ENCODE measurements at regions not wholly inside any gene's neighbourhood (a gene's known extent, or its start where the extent isn't known, plus 50 kb on each side); places are given as distances from the start of the nearest gene placed in this dataset.
"Not testable (repeated sequence)": the region's sequence is repeated elsewhere in the genome, so short reads cannot be mapped to it uniquely, and the experiment has no call there.

GRCh38 chr19:29054886-29055675 is 157.9 kb downstream of the UQCRFS1 start:
- DNase-seq (ENCODE audit: low spot score): no peak

GRCh38 chr19:29048873-29049272 is 164.1 kb downstream of the UQCRFS1 start:
- no peak for DNase-seq (ENCODE audit: low spot score)

- no peak for DNase-seq (ENCODE audit: low spot score)
Observed at GRCh38 chr19:29045679-29046254, 167.2 kb downstream of the UQCRFS1 start.

GRCh38 chr19:29044037-29044436 is 168.9 kb downstream of the UQCRFS1 start:
- no peak for DNase-seq (ENCODE audit: low spot score)

DNA sequence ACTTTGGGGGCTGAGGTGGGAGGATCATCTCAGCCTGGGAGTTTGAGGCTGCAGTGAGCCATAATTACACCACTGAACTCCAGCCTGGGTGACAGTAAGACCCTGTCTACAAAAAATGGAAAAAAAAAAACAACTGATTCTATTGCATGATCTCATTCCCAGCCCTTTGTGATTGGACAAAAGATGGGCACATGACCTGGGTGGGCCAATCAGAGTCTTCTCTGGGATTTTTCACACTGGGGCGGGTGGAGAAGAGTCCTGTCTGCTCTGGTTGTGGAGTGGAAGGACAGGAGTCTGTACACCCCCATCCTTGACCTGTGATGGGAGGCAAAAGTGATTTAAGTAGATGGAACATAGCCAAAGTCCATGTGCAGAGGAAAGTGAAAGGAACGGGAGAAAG is 170.5 kb downstream of the UQCRFS1 start:
- no peak for DNase-seq (ENCODE audit: low spot score)

GRCh38 chr19:29040951-29041350 is 172.0 kb downstream of the UQCRFS1 start:
- no peak for DNase-seq (ENCODE audit: low spot score)

DNA sequence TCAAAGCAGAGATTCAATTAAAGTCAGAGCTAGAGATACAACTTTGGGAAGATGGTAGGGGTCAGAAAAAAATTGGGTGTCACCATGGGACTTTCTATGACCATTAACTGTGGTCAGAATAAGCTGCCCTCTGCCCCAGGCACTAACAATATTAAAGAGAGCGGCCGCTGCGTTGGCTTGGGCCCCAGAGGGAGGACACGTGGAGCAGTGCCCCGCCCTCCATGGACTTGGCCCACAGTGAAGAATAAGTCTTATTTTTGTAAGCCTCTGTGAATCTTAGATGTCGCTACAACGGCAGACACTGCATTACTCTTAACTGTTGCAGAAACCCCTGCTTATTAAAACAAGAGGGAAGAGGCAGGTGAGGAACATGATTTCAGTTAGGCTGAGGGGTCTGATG is 172.7 kb downstream of the UQCRFS1 start:
- DNase-seq (ENCODE audit: low spot score): no peak

GRCh38 chr19:29039036-29039435 is 173.9 kb downstream of the UQCRFS1 start:
- not testable (repeated sequence) for DNase-seq (ENCODE audit: low spot score)

DNA sequence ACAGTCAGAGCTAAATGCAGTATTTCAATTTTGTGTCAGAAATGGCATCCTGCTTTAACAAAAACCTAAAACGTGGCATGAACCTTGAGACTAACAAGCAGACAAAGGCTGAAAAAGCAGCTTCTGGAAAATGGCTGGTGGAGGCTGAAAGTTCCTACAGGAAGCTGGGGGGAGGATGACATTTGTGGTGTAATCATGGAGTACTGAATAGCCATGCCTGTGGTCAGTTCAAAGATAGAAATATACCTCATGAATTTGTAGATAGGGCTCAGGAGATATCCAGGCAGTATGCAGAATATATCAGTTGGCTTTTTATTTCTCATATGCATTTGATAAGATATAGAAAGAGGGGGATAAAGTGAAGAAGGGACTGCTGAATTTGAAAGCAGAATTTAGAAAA is 181.7 kb downstream of the UQCRFS1 start:
- no peak for DNase-seq (ENCODE audit: low spot score)

DNA sequence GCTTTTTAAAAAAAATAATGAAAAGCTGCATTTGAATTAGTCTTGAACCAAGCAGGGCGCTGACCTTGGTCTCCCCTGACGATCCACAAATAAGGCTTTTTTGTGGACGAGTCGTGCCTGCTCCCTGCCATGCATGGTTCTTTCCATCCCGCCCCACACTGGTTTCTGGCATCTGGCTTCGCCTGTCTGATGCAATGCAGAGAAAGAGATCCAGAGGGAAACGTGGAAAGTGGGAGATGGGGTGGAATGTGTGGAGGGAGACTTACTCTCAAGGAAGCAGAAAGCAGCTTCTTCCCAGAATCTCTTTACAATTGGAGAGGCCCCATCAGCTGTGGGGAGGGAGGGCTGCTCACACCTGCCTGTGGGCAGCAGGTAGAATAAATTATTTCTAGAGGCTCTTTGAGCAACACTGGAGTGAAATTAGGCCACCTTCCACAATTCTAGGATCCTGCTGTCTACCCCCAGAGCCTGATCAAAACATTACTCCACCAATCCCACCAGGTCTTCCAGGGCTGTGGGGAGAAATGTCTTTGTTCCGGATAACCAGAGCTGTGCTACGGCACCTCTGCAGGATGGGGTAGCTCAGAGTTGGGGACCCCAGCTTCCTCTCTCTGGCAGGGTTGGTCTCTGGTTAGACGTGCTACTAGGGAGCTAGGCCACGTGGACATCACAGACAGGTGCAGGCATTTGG is 183.5 kb downstream of the UQCRFS1 start:
- no peak for DNase-seq (ENCODE audit: low spot score)

GRCh38 chr19:29022599-29022998 is 190.4 kb downstream of the UQCRFS1 start:
- DNase-seq (ENCODE audit: low spot score): no peak

- no peak for DNase-seq (ENCODE audit: low spot score)
Observed at GRCh38 chr19:29022165-29022564, 190.8 kb downstream of the UQCRFS1 start.

DNA sequence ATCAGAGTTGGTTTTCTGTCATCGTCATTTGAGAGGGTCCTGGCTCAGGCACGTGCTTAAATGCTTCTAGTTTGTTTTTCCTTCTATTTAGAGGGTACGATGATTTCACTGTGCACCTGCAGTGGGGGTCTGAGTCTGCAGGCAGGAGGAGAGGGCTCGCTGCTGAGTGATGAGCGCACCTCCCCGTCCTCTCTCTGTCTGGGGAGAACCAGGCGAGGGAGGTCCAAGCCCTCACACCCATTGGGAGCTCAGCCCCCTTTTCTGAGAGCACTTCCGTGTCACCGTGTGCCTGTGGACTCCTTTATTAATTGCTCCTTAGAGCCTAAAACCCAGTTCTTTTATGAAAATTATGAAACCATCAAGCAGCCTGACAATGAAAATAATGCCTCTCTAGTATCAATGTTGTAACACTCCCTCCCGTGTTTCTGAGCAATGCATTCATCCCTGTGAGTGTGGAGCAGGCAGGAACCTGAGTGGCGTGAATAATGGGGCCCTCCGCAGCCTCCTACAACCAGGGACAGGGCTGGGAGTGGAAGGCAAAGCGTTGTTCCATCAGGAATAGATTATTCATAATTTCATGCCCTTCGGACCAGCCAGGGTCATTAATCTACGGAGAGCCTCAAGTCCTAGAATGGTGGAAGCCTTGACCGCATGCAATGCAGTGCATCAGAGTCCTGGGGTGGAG is 191.6 kb downstream of the UQCRFS1 start:
- DNase-seq (ENCODE audit: low spot score): no peak

DNA sequence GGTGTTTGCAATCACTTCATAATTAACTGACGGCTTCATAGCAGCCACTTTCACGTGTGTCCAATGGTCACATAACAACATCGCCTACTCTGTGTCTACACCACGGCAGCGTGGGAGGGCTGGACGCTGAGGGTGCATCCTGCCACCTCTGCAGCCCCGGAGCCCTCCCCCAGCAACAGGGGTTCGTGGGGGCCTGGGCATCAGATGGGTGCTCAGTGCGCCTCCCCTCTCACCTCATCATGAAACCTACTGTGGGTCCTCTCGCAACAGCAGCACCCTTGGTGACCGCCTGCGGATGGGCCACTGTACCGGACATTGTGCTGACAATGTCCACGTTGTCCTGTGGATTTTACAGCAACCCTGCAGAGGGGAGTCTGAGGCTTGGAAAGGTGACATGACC is 193.5 kb downstream of the UQCRFS1 start:
- DNase-seq (ENCODE audit: low spot score): no peak

DNA sequence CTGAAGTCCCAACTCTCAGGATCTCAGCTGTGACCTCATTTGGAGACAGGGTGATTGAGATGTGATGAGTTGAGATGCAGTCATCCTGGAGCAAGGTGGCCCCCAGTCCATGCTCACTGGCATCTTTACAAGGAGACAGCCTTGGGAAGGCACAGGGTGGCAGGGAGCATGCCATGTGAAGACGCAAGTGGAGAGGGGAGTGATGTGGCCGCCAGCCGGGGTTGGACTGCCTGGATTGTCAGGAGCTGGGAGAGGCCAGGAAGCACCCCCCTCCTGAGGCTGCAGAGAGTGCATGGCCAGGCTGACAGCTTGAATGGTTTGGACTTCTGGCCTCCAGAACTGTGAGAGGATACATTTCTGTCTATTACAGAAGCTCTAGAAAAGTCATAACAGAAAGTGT is 194.4 kb downstream of the UQCRFS1 start:
- DNase-seq (ENCODE audit: low spot score): no peak

DNA sequence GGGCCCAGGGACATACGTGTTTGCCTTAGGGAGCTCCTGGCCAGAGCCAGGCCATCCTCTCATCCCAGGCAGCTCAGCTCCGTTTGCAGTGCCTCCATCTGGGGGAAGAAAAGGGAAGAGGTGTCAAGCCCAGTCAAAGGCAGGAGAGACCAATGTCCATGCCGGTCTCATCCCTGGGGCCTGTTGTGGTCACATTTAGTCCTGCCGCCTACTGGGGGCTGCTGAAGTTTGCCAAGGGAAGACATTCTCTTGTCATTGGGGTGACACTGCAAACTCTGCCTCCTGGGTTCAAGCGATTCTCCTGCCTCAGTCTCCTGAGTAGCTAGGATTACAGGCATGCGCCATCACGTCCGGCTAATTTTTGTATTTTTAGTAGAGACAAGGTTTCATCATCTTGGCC is 195.2 kb downstream of the UQCRFS1 start:
- no peak for DNase-seq (ENCODE audit: low spot score)

DNA sequence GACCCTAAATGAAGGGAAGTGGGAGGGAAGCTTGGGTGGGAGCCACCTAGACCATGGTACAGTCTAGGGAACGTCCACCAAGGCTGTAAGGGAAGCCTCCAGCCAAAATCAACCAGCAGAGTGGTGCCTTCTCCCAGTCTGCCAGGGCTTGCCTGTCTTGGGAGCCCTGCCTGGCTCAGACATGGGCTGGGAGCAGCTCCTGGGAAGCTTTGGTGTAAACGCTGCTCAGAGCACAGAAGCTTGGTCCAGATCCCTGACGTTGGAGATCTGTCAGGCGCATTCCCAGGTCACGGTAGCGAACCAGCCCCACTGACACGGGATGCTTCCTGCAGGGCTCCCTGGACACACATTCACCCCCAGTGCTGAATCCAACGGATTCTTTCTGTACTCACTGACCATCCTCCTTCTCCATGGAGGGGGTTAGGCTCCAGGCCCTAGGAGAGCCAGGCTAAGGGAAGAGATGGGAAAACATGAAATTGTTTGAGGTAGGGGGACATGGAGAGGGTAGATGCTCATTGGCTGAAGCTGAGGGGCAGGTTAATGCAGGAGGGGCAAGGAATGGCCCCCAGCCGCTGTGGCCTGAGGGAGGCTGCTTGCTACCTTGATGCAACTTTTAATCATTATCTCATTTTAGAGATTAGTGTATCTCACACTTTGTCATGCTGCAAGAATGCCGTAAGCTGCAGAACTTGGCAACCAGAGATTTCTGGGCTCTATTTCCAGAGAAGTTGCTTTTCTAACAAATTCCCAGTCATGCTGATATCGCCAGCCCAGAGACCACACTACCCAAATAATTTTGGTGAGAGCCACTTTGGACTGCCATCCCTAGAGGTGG is 195.8 kb downstream of the UQCRFS1 start:
- no peak for DNase-seq (ENCODE audit: low spot score)

GRCh38 chr19:29016353-29016752 is 196.6 kb downstream of the UQCRFS1 start:
- no peak for DNase-seq (ENCODE audit: low spot score)

- DNase-seq (ENCODE audit: low spot score): no peak
Observed at GRCh38 chr19:29015569-29015968, 197.4 kb downstream of the UQCRFS1 start.

GRCh38 chr19:29014857-29015436 is 198.0 kb downstream of the UQCRFS1 start:
- no peak for DNase-seq (ENCODE audit: low spot score)

DNA sequence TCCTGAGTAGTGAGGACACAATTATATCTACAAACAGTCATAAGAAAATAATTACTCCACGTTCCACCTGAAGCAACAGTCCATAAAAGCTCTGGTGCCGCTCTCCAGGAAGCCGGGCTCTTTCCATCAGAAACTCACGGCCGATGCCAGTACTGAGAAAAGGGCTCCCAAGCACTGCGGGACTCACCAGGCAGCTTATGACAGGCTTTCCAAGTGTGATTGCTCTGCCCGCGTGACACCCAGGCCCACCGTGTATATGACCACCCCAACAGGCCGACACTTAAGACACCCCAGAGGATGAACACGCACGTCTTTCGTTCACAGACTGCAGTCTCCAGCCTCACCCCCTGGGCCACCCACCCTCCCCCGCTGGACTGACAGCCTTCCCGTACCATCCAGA is 199.0 kb downstream of the UQCRFS1 start:
- no peak for DNase-seq (ENCODE audit: low spot score)

Data from left forelimb (tissue), 1 donor.